Ramos (cell line): ENCODE measurements at regions not wholly inside any gene's neighbourhood (a gene's known extent, or its start where the extent isn't known, plus 50 kb on each side); places are given as distances from the start of the nearest gene placed in this dataset.
"Not testable (repeated sequence)": the region's sequence is repeated elsewhere in the genome, so short reads cannot be mapped to it uniquely, and the experiment has no call there.

Experiments
- in situ Hi-C: fragments of 300-500 bp; cut with MboI; formaldehyde crosslinking; loops from one replicate; pipeline ENCODE4 v1.14.3; 2022; ENCODE audit warnings: low sequenced_read_pairs; ENCODE audit not compliant: unreplicated experiment

DNA sequence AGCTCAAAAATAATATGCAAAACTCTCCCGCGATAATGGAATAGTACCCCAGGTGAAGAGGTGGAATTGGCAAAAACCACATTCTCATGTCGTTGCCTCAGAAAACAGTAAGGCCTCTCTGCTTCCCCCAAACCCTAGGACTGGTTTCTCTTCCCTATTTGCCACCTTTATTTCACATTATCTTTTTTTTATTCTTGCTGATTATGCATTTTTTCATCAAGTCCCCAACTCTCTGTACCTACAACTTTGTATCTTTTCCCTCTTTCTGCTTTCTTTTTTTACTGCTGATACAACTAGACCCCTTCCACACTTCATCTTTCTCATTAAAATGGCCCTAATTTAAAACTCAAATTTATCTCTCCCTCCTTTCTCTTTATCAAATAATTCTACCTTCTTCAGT, 1472.2 kb downstream of the SUCLG1 start:
- in situ Hi-C loops: no loop called here

GRCh38 chr2:82985572-82986197, 1473.4 kb downstream of the SUCLG1 start:
- in situ Hi-C loops: no loop called here

GRCh38 chr2:82968358-82968757, 1490.7 kb downstream of the SUCLG1 start:
- in situ Hi-C loops: no loop called here

- in situ Hi-C loops: no loop called here
Measured at GRCh38 chr2:82964341-82964740, 1494.7 kb downstream of the SUCLG1 start.

- in situ Hi-C loops: no loop called here
Measured at GRCh38 chr2:82959727-82960126, 1499.4 kb downstream of the SUCLG1 start.

GRCh38 chr2:82954868-82955267, 1504.2 kb downstream of the SUCLG1 start:
- in situ Hi-C loops: no loop called here

GRCh38 chr2:82939211-82939610, 1519.9 kb downstream of the SUCLG1 start:
- in situ Hi-C loops: no loop called here

GRCh38 chr2:82938321-82938845, 1520.7 kb downstream of the SUCLG1 start:
- in situ Hi-C loops: not testable (repeated sequence)

DNA sequence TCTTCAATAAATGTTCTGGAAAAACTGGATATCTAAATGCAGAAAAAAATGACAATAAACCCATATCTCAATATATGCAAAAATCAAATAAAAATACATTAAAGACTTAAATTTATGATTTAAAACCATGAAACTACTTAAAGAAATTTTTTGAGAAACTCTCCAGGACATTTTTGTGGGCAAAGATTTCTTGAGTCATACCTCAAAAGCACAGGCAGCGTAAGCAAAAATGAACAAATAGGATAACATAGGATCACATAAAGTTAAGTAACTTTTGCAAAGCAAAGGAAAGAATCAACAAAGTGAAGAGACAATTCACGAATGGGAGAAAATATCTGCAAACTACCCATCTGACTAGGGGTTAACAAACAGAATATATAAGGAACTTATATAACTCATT, 1545.5 kb downstream of the SUCLG1 start:
- in situ Hi-C loops: no loop called here

DNA sequence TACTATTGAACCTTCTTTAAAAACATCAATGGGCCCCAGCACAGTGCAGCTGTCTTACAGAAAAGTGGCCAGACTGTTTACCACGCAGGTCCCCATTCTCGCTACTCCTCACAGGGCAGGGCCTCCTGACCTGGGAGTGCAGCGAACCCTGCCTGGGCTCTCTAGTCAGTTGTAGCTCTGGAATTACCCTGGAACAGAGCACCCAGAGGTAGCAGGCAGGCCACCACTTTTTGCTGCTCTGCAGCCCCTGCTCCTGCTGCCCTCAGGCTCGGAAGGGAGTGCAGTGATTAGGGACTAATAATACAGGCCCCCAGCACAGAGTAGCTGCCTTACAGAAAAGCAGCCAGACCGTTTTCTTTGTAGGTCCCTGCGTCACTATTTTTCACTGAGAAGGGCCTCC, 1563.0 kb downstream of the SUCLG1 start:
- in situ Hi-C loops: no loop called here

- in situ Hi-C loops: no loop called here
Measured at GRCh38 chr2:82893190-82893589, 1565.9 kb downstream of the SUCLG1 start.

DNA sequence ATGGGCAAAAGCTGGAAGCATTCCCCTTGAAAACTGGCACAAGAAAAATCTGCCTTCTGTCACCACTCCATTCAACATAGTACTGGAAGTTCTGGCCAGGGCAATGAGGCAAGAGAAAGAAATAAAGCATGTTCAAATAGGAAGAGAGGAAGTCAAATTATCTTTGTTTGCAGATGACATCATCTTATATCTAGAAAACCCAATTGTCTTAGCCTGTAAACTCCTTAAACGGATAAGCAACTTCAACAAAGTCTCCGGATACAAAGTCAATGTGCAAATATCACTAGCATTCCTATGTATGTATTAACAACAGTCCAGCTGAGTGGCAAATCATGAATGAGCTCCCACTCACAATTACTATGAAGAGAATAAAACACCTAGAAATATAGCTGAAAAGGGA, 1579.3 kb downstream of the SUCLG1 start:
- in situ Hi-C loops: no loop called here

- in situ Hi-C loops: no loop called here
Measured at GRCh38 chr2:82875858-82876257, 1583.2 kb downstream of the SUCLG1 start.

DNA sequence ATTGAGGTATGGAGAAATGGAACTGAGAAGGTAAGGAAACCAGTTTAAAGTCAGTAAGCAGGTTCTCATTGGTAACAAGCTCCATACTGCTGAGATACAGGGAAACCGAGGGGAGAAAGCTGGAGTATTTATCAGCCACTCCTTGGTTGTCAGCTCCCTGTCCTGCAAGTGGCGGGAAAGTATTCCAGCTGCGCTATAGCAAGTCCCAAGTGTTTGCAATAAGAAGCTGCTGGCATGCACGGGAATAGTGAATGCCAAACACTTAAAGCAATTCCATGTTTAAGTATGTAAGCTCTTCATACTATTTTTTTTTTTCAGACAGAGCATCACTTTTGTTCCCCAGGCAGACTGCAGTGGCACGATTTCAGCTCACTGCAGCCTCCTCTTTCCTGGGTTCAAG, 1601.1 kb downstream of the SUCLG1 start:
- in situ Hi-C loops: no loop called here

DNA sequence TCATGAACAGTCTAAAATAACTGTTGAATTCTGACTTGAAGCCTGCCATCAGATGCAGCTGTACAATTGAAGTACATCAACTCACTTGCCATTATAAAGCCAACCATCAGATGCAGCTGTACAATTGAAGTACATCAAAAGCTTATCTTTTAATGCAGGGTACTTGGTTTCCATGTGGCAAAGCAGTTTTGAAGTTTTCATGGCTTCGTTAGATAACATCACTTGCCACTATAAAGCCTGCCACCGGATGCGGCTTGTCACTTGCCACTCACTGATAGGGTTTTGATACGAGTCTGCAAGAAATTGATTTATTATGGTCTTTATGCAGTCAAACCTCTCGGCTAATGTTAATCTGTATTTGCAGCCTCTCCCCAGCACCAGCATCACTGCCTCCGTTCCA, 1605.8 kb downstream of the SUCLG1 start:
- in situ Hi-C loops: no loop called here

- in situ Hi-C loops: no loop called here
Measured at GRCh38 chr2:82852787-82853186, 1606.3 kb downstream of the SUCLG1 start.

GRCh38 chr2:82848285-82848684, 1610.8 kb downstream of the SUCLG1 start:
- in situ Hi-C loops: no loop called here

GRCh38 chr2:82839036-82839435, 1620.0 kb downstream of the SUCLG1 start:
- in situ Hi-C loops: no loop called here

DNA sequence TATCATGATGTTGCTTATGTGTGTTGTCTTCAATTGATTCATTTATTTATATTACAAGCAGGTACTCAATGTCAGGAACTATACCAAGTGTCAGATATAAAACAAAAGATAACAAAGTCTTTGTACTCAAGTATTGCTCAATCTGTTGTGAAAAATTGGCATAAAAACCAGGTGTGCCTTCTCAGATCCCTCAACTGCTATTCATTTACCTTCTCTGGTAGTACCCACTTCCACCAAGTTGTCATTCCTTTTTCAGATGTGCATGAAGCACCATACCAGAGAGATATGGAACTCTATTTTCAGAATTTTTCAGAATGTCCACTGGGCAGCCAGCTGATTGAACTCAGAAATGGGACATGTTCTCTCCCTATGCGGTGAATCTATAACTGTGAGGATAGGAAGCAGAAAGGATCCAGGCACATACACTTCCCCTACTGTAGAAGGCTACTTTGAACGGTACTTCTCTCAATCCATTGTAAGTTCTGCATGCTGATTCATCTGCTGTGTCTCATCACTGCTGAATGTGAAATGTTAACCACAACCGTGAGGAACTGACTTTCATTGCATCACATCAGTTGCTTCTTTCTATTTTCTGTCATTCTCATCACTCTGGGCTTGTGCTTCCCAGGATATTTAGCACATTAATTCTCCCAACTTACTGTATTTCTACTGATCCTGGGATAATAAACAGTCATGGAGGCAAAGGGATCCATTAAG, 1621.3 kb downstream of the SUCLG1 start:
- in situ Hi-C loops: no loop called here

DNA sequence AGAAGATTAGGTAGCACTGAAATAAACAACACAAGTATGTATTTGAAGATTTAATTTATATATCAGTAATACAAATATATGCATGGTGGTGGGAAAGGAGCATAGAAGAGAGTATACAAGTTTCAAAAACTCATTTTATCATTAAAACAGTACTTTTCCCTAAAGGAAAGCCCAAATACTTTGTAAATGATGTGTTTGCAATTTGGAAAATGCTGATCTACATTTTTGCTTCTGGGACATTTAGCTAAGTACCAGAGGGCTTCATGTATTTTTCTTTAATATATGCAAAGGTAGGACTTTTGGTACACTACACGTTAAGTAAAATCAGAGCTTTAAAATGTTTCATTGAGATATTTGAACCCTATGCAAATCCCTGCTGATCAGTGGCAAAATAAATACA, 1624.2 kb downstream of the SUCLG1 start:
- in situ Hi-C loops: no loop called here

DNA sequence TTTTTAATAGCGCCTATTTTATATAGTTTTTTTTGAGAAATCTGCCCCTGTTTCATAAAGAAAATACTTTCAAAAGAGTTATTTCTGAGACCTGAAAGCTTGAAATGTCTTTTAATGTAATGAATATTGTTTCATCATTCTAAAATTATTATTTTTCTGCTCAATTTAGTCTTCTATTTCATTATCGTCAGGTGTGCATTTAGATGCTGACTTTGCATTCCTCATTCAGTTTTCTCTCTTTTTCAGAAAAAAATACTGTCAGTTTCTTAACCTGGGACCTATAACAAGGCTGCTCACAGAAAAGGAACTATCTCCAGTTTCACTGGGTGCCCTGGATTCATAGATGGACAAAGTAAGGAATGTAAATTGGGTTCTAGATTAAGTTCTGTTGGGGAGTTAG, 1631.7 kb downstream of the SUCLG1 start:
- in situ Hi-C loops: no loop called here

GRCh38 chr2:82826437-82826836, 1632.6 kb downstream of the SUCLG1 start:
- in situ Hi-C loops: no loop called here
